ENCODE measurements at regions not wholly inside any gene's neighbourhood (a gene's known extent, or its start where the extent isn't known, plus 50 kb on each side); places are given as distances from the start of the nearest gene placed in this dataset.

- TF ChIP-seq POLR2AphosphoS5 (IDR thresholded peaks at IDR 0.05; ENCODE audit: low read depth, low read length) = no peak
- TF ChIP-seq POLR2A (IDR thresholded peaks at IDR 0.05; ENCODE audit: low read depth, low read length) = no peak
- no peak for TF ChIP-seq SPI1 (IDR thresholded peaks at IDR 0.05; ENCODE audit: low read depth, low read length)
- no peak for TF ChIP-seq PAX5 (IDR thresholded peaks at IDR 0.05; ENCODE audit: insufficient read depth, low read length, severe bottlenecking)
- no peak for TF ChIP-seq POU2F2 (IDR thresholded peaks at IDR 0.05; ENCODE audit: low read depth, low read length)
- no peak for TF ChIP-seq TAF1 (IDR thresholded peaks at IDR 0.05; ENCODE audit: low read depth, low read length)
- no peak for DNase-seq (ENCODE audit: insufficient read length, low spot score)
- no peak for FAIRE-seq
These were observed 54.5 kb upstream of the GABRA2 start for GRCh38 chr4:46444318-46445000.

GRCh38 chr4:46442963-46443362, 53.0 kb upstream of the GABRA2 start:
- TF ChIP-seq PAX5 (IDR thresholded peaks at IDR 0.05; ENCODE audit: insufficient read depth, low read length, severe bottlenecking) (no peak), POLR2A (IDR thresholded peaks at IDR 0.05; ENCODE audit: low read depth, low read length) (no peak), TAF1 (IDR thresholded peaks at IDR 0.05; ENCODE audit: low read depth, low read length) (no peak), SPI1 (IDR thresholded peaks at IDR 0.05; ENCODE audit: low read depth, low read length) (no peak), POLR2AphosphoS5 (IDR thresholded peaks at IDR 0.05; ENCODE audit: low read depth, low read length) (no peak), POU2F2 (IDR thresholded peaks at IDR 0.05; ENCODE audit: low read depth, low read length) (no peak)
- DNase-seq (ENCODE audit: insufficient read length, low spot score) (no peak), FAIRE-seq (no peak)

- no peak for FAIRE-seq
- no peak for DNase-seq (ENCODE audit: insufficient read length, low spot score)
- no peak for TF ChIP-seq POLR2A (IDR thresholded peaks at IDR 0.05; ENCODE audit: low read depth, low read length)
- TF ChIP-seq POU2F2 (IDR thresholded peaks at IDR 0.05; ENCODE audit: low read depth, low read length) = no peak
- TF ChIP-seq PAX5 (IDR thresholded peaks at IDR 0.05; ENCODE audit: insufficient read depth, low read length, severe bottlenecking) = no peak
- no peak for TF ChIP-seq POLR2AphosphoS5 (IDR thresholded peaks at IDR 0.05; ENCODE audit: low read depth, low read length)
- TF ChIP-seq TAF1 (IDR thresholded peaks at IDR 0.05; ENCODE audit: low read depth, low read length) = no peak
- TF ChIP-seq SPI1 (IDR thresholded peaks at IDR 0.05; ENCODE audit: low read depth, low read length) = no peak
These were observed 51.4 kb upstream of the GABRA2 start for GRCh38 chr4:46441136-46441859.

Data from GM12891 (cell line).